ENCODE measurements at regions not wholly inside any gene's neighbourhood (a gene's known extent, or its start where the extent isn't known, plus 50 kb on each side); places are given as distances from the start of the nearest gene placed in this dataset.

- no peak overlapping the region for H3K27ac ChIP-seq (ENCODE audit: low read depth, low read length)
- no peaks in the 10 kb centered on the region for H3K4me1 ChIP-seq (ENCODE audit: control insufficient read depth, insufficient read depth, low read length)
- H3K9ac ChIP-seq (ENCODE audit: low read length), result no peak overlapping the region
- no peak overlapping the region for H3K4me3 ChIP-seq (ENCODE audit: low read length)
- H3K27me3 ChIP-seq (ENCODE audit: control insufficient read depth, insufficient read depth, low read length), result no peaks in the 10 kb centered on the region
- H3K36me3 ChIP-seq (ENCODE audit: control insufficient read depth, insufficient read depth, low read length), result no peaks in the 10 kb centered on the region
These were observed 486.3 kb upstream of the MAP2 start for GRCh38 chr2:208937521-208937920.

- H3K36me3 ChIP-seq (ENCODE audit: control insufficient read depth, insufficient read depth, low read length), result no peaks in the 10 kb centered on the region
- H3K27me3 ChIP-seq (ENCODE audit: control insufficient read depth, insufficient read depth, low read length), result no peaks in the 10 kb centered on the region
- H3K4me1 ChIP-seq (ENCODE audit: control insufficient read depth, insufficient read depth, low read length), result no peaks in the 10 kb centered on the region
- H3K4me3 ChIP-seq (ENCODE audit: low read length), result no peak overlapping the region
- no peak overlapping the region for H3K9ac ChIP-seq (ENCODE audit: low read length)
- no peak overlapping the region for H3K27ac ChIP-seq (ENCODE audit: low read depth, low read length)
These were observed 484.0 kb upstream of the MAP2 start for GRCh38 chr2:208939852-208940251.

GRCh38 chr2:208945719-208946256 is 478.1 kb upstream of the MAP2 start:
- no peaks in the 10 kb centered on the region for H3K36me3 ChIP-seq (ENCODE audit: control insufficient read depth, insufficient read depth, low read length)

GRCh38 chr2:208948073-208948472 is 475.8 kb upstream of the MAP2 start:
- no peaks in the 10 kb centered on the region for H3K27me3 ChIP-seq (ENCODE audit: control insufficient read depth, insufficient read depth, low read length)
- H3K9ac ChIP-seq (ENCODE audit: low read length), result no peak overlapping the region
- no peak overlapping the region for H3K27ac ChIP-seq (ENCODE audit: low read depth, low read length)

More at GRCh38 chr2:208945719-208946256, 478.1 kb upstream of the MAP2 start:
- no peaks in the 10 kb centered on the region for H3K27me3 ChIP-seq (ENCODE audit: control insufficient read depth, insufficient read depth, low read length)
- H3K4me3 ChIP-seq (ENCODE audit: low read length), result no peak overlapping the region
- no peak overlapping the region for H3K27ac ChIP-seq (ENCODE audit: low read depth, low read length)
- H3K4me1 ChIP-seq (ENCODE audit: control insufficient read depth, insufficient read depth, low read length), result no peaks in the 10 kb centered on the region
- H3K9ac ChIP-seq (ENCODE audit: low read length), result no peak overlapping the region

GRCh38 chr2:208970070-208970469 is 453.8 kb upstream of the MAP2 start:
- Histone ChIP-seq H3K4me3 (ENCODE audit: low read length) (no peak overlapping the region), H3K4me1 (ENCODE audit: control insufficient read depth, insufficient read depth, low read length) (no peaks in the 10 kb centered on the region), H3K9ac (ENCODE audit: low read length) (no peak overlapping the region), H3K27me3 (ENCODE audit: control insufficient read depth, insufficient read depth, low read length) (no peaks in the 10 kb centered on the region), H3K27ac (ENCODE audit: low read depth, low read length) (no peak overlapping the region), H3K36me3 (ENCODE audit: control insufficient read depth, insufficient read depth, low read length) (no peaks in the 10 kb centered on the region)

More at GRCh38 chr2:208948073-208948472, 475.8 kb upstream of the MAP2 start:
- no peaks in the 10 kb centered on the region for H3K4me1 ChIP-seq (ENCODE audit: control insufficient read depth, insufficient read depth, low read length)
- H3K4me3 ChIP-seq (ENCODE audit: low read length), result no peak overlapping the region
- H3K36me3 ChIP-seq (ENCODE audit: control insufficient read depth, insufficient read depth, low read length), result no peaks in the 10 kb centered on the region

- Histone ChIP-seq H3K4me3 (ENCODE audit: low read length) (no peak overlapping the region), H3K27me3 (ENCODE audit: control insufficient read depth, insufficient read depth, low read length) (no peaks in the 10 kb centered on the region), H3K9ac (ENCODE audit: low read length) (no peak overlapping the region), H3K36me3 (ENCODE audit: control insufficient read depth, insufficient read depth, low read length) (no peaks in the 10 kb centered on the region), H3K27ac (ENCODE audit: low read depth, low read length) (no peak overlapping the region), H3K4me1 (ENCODE audit: control insufficient read depth, insufficient read depth, low read length) (no peaks in the 10 kb centered on the region)
These were observed 446.3 kb upstream of the MAP2 start for GRCh38 chr2:208977582-208977981.

GRCh38 chr2:208978946-208979345 is 444.9 kb upstream of the MAP2 start:
- no peaks in the 10 kb centered on the region for H3K4me1 ChIP-seq (ENCODE audit: control insufficient read depth, insufficient read depth, low read length)
- H3K27me3 ChIP-seq (ENCODE audit: control insufficient read depth, insufficient read depth, low read length), result no peaks in the 10 kb centered on the region
- H3K27ac ChIP-seq (ENCODE audit: low read depth, low read length), result no peak overlapping the region
- H3K4me3 ChIP-seq (ENCODE audit: low read length), result no peak overlapping the region
- no peak overlapping the region for H3K9ac ChIP-seq (ENCODE audit: low read length)
- no peaks in the 10 kb centered on the region for H3K36me3 ChIP-seq (ENCODE audit: control insufficient read depth, insufficient read depth, low read length)

- no peak overlapping the region for H3K9ac ChIP-seq (ENCODE audit: low read length)
These were observed 443.5 kb upstream of the MAP2 start for GRCh38 chr2:208980321-208980720.

GRCh38 chr2:208982831-208983230 is 441.0 kb upstream of the MAP2 start:
- H3K27ac ChIP-seq (ENCODE audit: low read depth, low read length), result no peak overlapping the region

More at GRCh38 chr2:208980321-208980720, 443.5 kb upstream of the MAP2 start:
- H3K4me1 ChIP-seq (ENCODE audit: control insufficient read depth, insufficient read depth, low read length), result no peaks in the 10 kb centered on the region
- no peaks in the 10 kb centered on the region for H3K36me3 ChIP-seq (ENCODE audit: control insufficient read depth, insufficient read depth, low read length)
- no peaks in the 10 kb centered on the region for H3K27me3 ChIP-seq (ENCODE audit: control insufficient read depth, insufficient read depth, low read length)
- H3K4me3 ChIP-seq (ENCODE audit: low read length), result no peak overlapping the region
- no peak overlapping the region for H3K27ac ChIP-seq (ENCODE audit: low read depth, low read length)

GRCh38 chr2:208983486-208983885 is 440.4 kb upstream of the MAP2 start:
- no peak overlapping the region for H3K9ac ChIP-seq (ENCODE audit: low read length)
- no peak overlapping the region for H3K4me3 ChIP-seq (ENCODE audit: low read length)
- no peak overlapping the region for H3K27ac ChIP-seq (ENCODE audit: low read depth, low read length)
- no peaks in the 10 kb centered on the region for H3K27me3 ChIP-seq (ENCODE audit: control insufficient read depth, insufficient read depth, low read length)
- H3K4me1 ChIP-seq (ENCODE audit: control insufficient read depth, insufficient read depth, low read length), result no peaks in the 10 kb centered on the region
- H3K36me3 ChIP-seq (ENCODE audit: control insufficient read depth, insufficient read depth, low read length), result no peaks in the 10 kb centered on the region

More at GRCh38 chr2:208982831-208983230, 441.0 kb upstream of the MAP2 start:
- H3K9ac ChIP-seq (ENCODE audit: low read length), result no peak overlapping the region
- no peak overlapping the region for H3K4me3 ChIP-seq (ENCODE audit: low read length)
- H3K36me3 ChIP-seq (ENCODE audit: control insufficient read depth, insufficient read depth, low read length), result no peaks in the 10 kb centered on the region
- H3K27me3 ChIP-seq (ENCODE audit: control insufficient read depth, insufficient read depth, low read length), result no peaks in the 10 kb centered on the region
- no peaks in the 10 kb centered on the region for H3K4me1 ChIP-seq (ENCODE audit: control insufficient read depth, insufficient read depth, low read length)

- H3K4me1 ChIP-seq (ENCODE audit: control insufficient read depth, insufficient read depth, low read length), result no peaks in the 10 kb centered on the region
- H3K4me3 ChIP-seq (ENCODE audit: low read length), result no peak overlapping the region
- H3K27me3 ChIP-seq (ENCODE audit: control insufficient read depth, insufficient read depth, low read length), result no peaks in the 10 kb centered on the region
- no peaks in the 10 kb centered on the region for H3K36me3 ChIP-seq (ENCODE audit: control insufficient read depth, insufficient read depth, low read length)
- H3K27ac ChIP-seq (ENCODE audit: low read depth, low read length), result no peak overlapping the region
- no peak overlapping the region for H3K9ac ChIP-seq (ENCODE audit: low read length)
These were observed 439.3 kb upstream of the MAP2 start for GRCh38 chr2:208984376-208985090.

GRCh38 chr2:208985644-208986043 is 438.2 kb upstream of the MAP2 start:
- Histone ChIP-seq H3K27me3 (ENCODE audit: control insufficient read depth, insufficient read depth, low read length) (no peaks in the 10 kb centered on the region), H3K36me3 (ENCODE audit: control insufficient read depth, insufficient read depth, low read length) (no peaks in the 10 kb centered on the region), H3K4me1 (ENCODE audit: control insufficient read depth, insufficient read depth, low read length) (no peaks in the 10 kb centered on the region), H3K4me3 (ENCODE audit: low read length) (no peak overlapping the region), H3K9ac (ENCODE audit: low read length) (no peak overlapping the region), H3K27ac (ENCODE audit: low read depth, low read length) (no peak overlapping the region)

- Histone ChIP-seq H3K4me3 (ENCODE audit: low read length) (no peak overlapping the region), H3K4me1 (ENCODE audit: control insufficient read depth, insufficient read depth, low read length) (no peaks in the 10 kb centered on the region), H3K36me3 (ENCODE audit: control insufficient read depth, insufficient read depth, low read length) (no peaks in the 10 kb centered on the region), H3K27ac (ENCODE audit: low read depth, low read length) (no peak overlapping the region), H3K27me3 (ENCODE audit: control insufficient read depth, insufficient read depth, low read length) (no peaks in the 10 kb centered on the region), H3K9ac (ENCODE audit: low read length) (no peak overlapping the region)
These were observed 433.1 kb upstream of the MAP2 start for GRCh38 chr2:208990716-208991115.

Data from rectal smooth muscle tissue (tissue), 1 donor.